Activated CD8-positive, alpha-beta memory T cell treated with anti-CD3 and anti-CD28 coated beads, Interleukin-2, amount 50 U/mL, for 48 hours (primary cell): ENCODE measurements at regions not wholly inside any gene's neighbourhood (a gene's known extent, or its start where the extent isn't known, plus 50 kb on each side); places are given as distances from the start of the nearest gene placed in this dataset.

Experiments
- DNase-seq: peaks from one replicate; pipeline ENCODE4 v3.0.0-alpha.2; 2020

DNA sequence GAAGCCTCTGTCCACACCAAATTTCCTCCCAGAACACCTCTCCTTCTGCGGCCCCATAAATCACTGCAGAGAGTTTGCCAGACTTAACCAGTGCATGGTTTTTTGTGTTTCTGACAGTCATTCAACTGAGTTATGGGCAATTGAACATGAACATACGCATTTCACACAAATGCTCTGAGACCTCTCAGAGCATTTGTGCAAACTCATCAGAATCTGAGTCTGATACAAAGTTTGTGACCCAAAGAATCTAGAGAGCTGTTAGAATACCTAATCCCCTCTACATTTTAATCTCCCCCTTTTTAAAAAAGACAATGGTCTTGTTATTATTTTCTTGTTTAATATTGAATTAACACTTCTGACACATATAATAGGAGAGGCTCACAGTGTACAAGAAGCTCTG, 416.9 kb upstream of the SMARCA2 start:
- DNase-seq: no peak

DNA sequence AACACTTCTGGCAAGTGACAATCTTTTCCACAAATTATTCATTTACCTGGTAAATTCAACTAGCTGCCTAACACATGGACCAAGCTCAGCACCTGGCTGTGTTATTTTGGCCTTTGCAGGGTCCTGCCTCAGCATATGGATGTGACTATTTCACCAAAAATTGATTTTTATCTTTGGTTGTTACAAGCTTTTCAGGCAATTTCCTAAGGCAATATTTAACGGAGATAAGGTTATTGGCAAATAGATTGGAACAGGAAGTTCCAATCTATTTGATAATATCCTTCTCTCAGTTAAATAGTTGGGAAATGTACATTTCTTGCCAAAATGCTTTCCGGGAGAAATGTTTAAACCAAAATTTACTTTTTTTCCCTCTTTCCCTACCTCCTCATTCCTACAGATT, 415.2 kb upstream of the SMARCA2 start:
- DNase-seq: no peak

- no peak for DNase-seq
Observed at GRCh38 chr9:1604942-1605560, 410.1 kb upstream of the SMARCA2 start.

GRCh38 chr9:1606253-1606652, 408.9 kb upstream of the SMARCA2 start:
- DNase-seq: no peak

GRCh38 chr9:1612886-1613285, 402.3 kb upstream of the SMARCA2 start:
- no peak for DNase-seq

GRCh38 chr9:1617419-1617818, 397.7 kb upstream of the SMARCA2 start:
- no peak for DNase-seq

DNA sequence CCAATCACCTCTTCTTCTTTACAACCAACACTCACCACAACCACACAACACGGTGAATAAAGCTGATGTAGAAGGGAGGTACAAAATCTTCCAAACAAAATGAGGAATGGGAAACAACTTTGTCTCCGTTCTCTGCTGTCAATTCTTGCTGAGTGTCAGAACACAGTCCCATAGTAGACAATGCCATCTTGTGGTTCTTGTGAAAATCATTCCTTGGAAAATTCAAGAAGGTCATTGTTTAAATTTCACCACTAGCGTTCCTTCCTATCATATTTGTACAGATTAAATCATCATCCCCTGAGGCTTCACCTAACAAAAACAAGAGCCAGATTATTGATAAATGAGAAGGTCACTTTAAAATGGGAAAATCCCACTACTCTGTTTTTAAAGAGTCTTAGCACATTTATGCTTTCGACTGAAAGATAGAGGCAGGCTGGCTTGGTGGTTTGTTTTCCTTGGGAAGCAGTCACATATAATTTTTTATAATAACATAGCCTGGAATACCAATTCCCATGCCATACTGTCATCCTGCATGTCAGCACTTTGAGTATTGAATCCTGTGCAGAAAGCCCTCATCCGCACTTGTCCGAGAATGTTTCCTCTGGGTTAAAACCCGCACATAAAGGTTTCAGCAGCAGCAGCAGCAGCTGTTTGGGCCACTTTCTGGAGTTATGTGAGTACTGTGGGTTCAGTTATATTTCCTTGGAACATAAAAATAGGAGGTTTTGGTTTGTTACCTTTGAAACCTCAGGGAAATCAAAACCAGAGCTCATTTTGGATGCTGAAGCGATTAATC, 395.0 kb upstream of the SMARCA2 start:
- no peak for DNase-seq

GRCh38 chr9:1637401-1637800, 377.7 kb upstream of the SMARCA2 start:
- DNase-seq: no peak

DNA sequence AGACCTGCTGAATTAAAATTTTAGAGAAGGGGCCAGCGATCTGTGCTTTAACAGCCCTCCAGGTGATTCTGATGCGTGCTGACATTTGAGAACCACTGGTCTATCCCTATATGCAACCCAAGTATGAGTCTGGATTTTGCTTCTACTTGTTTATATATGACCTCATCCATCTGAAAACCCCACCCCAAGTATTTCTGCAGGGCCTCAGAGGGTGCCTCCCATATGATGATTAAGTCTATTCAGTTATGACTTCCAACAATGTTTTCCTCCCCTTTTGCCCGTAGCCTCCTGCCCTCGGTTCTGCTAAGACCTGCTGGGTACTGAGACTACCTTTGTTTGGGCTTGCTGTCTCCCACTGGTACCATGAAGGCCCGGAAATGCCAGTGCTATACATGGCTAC, 376.0 kb upstream of the SMARCA2 start:
- DNase-seq: no peak

- no peak for DNase-seq
Observed at GRCh38 chr9:1647776-1648175, 367.4 kb upstream of the SMARCA2 start.

GRCh38 chr9:1653282-1653681, 361.9 kb upstream of the SMARCA2 start:
- DNase-seq: no peak

DNA sequence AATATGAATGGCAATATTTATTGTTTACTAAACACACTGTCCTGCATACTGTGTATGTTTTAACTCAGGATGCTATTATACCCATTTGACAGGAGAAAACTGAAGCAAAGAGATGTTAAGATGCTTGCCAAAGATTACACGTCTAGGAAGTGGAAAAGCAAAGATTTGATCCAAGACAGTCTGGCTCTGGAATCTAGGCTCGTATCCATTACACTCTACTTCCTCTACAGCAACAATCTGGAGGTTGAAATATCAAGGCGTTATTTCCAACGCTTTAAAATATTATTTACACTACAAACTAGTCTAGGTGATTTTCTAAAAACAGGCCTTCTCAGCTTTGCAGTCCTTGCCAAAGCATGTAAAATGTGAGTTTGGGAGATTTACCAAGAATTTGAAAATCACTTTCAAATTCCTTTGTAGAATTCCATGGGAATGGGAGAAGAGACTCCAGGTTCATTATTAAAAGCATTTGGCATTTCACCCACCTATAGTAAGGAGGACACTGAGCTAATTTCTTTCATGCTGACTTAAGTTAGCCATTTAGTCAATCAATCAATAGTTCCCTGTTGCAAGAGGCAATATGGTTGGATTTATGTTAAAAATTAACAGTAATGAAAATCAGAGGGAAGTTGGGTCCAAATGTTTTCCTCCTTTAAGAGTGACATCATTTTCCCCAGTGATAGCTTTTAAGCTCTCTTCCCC, 356.3 kb upstream of the SMARCA2 start:
- no peak for DNase-seq

GRCh38 chr9:1659363-1659690, 355.8 kb upstream of the SMARCA2 start:
- DNase-seq: no peak

DNA sequence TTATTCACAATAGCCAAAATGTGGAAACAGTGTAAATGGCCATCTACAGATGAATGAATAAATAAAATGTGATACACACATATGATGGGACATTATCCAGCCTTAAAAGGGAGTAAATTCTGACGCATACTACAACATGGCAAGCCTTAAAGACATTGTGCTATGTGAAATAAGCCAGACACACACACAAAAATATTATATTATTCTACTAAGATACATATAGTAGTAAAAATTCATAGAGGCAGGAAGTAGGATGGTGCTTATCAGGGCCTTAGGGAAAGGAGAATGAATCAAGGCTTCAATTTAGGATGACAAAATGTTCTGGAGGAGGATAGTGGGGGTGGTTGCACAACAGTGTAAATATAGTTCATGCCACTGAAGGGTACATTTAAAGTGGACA, 346.7 kb upstream of the SMARCA2 start:
- DNase-seq: no peak

GRCh38 chr9:1673300-1673699, 341.8 kb upstream of the SMARCA2 start:
- no peak for DNase-seq

- DNase-seq: no peak
Observed at GRCh38 chr9:1676771-1677170, 338.4 kb upstream of the SMARCA2 start.

GRCh38 chr9:1683951-1684350, 331.2 kb upstream of the SMARCA2 start:
- DNase-seq: no peak

GRCh38 chr9:1698991-1699390, 316.2 kb upstream of the SMARCA2 start:
- no peak for DNase-seq

- no peak for DNase-seq
Observed at GRCh38 chr9:1701113-1701512, 314.0 kb upstream of the SMARCA2 start.

GRCh38 chr9:1702701-1703100, 312.4 kb upstream of the SMARCA2 start:
- no peak for DNase-seq

GRCh38 chr9:1707291-1707690, 307.9 kb upstream of the SMARCA2 start:
- DNase-seq: no peak

DNA sequence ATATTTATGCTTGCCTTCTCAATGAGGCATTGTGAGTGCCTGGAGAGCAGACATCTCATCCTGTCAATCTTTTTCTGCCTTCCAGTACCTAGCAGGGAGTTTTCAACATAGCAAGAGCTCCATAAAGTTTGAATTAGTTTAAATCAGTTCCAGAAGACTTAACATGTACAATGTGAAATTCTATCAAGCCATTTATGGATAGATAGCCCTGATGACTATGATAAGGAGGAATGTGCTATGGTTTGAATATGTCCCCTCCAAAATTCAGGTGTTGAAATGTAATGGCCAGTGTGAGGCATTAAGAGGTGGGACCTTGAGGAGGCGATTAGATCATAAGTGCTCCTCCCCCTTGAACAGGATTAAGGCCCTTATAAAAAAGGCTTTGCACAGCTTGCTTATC, 306.9 kb upstream of the SMARCA2 start:
- DNase-seq: no peak

DNA sequence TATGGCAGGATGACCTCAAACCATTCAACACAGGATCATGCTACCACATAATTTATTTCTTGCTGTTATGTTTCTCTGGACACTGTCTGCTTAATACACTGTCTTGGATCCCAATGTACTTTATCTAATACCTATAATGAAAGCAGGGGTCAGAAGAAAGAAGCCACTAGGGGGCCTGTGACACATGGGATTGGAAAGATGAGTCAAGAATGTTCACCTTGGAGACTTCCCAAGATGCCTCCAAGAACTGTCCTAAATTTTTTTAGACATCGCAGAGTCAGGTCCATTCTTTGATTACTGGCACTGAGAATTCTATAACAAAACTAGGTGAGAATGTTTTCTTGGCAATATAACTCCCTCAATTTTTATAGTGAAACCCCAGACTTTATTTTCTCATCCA, 305.8 kb upstream of the SMARCA2 start:
- DNase-seq: no peak

GRCh38 chr9:1712861-1713450, 302.2 kb upstream of the SMARCA2 start:
- DNase-seq: no peak
